ENCODE measurements at regions not wholly inside any gene's neighbourhood (a gene's known extent, or its start where the extent isn't known, plus 50 kb on each side); places are given as distances from the start of the nearest gene placed in this dataset.
A peak's percentile ranks its signal among the peaks of the same experiment; 100 is the strongest.
"Not testable (repeated sequence)": the region's sequence is repeated elsewhere in the genome, so short reads cannot be mapped to it uniquely, and the experiment has no call there.

DNA sequence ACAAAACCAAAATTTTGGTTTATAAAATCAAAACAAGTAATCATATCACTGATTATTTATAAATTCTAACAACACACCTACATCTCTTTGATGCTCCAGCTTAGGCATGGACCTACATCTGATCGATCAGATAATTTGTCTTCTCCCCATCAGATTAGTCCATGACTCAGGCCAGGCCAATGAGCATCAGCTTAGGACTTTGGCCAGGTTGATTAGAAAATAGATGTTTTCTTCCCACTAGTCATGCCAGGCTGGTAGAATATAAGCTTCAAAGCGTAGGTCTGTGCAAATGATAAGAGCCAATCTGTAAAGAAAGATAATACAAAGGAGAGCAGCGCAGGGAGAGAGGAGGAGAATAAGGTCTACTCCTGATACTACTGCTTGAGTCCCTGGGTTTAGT is 1487.9 kb downstream of the FAM181B start:
- H3K4me2 ChIP-seq (ENCODE audit: low read length), result no peak overlapping the region
- H3K4me3 ChIP-seq (ENCODE audit: low read depth, low read length, poor library complexity, severe bottlenecking), result no peak overlapping the region
- TF ChIP-seq EZH2phosphoT487 (IDR thresholded peaks at IDR 0.05; ENCODE audit: borderline replicate concordance, low read depth, low read length), result no peak
- TF ChIP-seq, protein P1, sequence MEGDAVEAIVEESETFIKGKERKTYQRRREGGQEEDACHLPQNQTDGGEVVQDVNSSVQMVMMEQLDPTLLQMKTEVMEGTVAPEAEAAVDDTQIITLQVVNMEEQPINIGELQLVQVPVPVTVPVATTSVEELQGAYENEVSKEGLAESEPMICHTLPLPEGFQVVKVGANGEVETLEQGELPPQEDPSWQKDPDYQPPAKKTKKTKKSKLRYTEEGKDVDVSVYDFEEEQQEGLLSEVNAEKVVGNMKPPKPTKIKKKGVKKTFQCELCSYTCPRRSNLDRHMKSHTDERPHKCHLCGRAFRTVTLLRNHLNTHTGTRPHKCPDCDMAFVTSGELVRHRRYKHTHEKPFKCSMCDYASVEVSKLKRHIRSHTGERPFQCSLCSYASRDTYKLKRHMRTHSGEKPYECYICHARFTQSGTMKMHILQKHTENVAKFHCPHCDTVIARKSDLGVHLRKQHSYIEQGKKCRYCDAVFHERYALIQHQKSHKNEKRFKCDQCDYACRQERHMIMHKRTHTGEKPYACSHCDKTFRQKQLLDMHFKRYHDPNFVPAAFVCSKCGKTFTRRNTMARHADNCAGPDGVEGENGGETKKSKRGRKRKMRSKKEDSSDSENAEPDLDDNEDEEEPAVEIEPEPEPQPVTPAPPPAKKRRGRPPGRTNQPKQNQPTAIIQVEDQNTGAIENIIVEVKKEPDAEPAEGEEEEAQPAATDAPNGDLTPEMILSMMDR (conservative IDR thresholded peaks at IDR 0.05; ENCODE audit: low read length), result no peak
- H3K9me3 ChIP-seq (ENCODE audit: low read length), result no peaks in the 10 kb centered on the region
- no peak overlapping the region for H3K27ac ChIP-seq (ENCODE audit: low read depth, low read length, poor library complexity, severe bottlenecking)
- BruUV-seq (replicated peaks), result no TSS peak
- H4K20me1 ChIP-seq (ENCODE audit: insufficient read depth, low read length), result no peaks in the 10 kb centered on the region
- no peaks in the 10 kb centered on the region for H3K36me3 ChIP-seq (ENCODE audit: insufficient read depth, low read length)
- H3K79me2 ChIP-seq (ENCODE audit: insufficient read depth, low read depth, low read length), result no peaks in the 10 kb centered on the region
- POLR2A ChIA-PET, result no interaction called here
- CTCF ChIA-PET (ENCODE audit: unreplicated experiment), result no interaction called here
- no peak for DNase-seq (ENCODE audit: low spot score)
- no peaks in the 10 kb centered on the region for H3K9me2 ChIP-seq (ENCODE audit: insufficient read depth, low read length)
- intact Hi-C loops (cut with micrococcal nuclease; ENCODE audit: unreplicated experiment), result no loop called here
- H3K4me1 ChIP-seq (ENCODE audit: insufficient read depth, low read length, poor library complexity, severe bottlenecking), result no peaks in the 10 kb centered on the region
- no peak overlapping the region for H2AFZ ChIP-seq (ENCODE audit: low read length)

DNA sequence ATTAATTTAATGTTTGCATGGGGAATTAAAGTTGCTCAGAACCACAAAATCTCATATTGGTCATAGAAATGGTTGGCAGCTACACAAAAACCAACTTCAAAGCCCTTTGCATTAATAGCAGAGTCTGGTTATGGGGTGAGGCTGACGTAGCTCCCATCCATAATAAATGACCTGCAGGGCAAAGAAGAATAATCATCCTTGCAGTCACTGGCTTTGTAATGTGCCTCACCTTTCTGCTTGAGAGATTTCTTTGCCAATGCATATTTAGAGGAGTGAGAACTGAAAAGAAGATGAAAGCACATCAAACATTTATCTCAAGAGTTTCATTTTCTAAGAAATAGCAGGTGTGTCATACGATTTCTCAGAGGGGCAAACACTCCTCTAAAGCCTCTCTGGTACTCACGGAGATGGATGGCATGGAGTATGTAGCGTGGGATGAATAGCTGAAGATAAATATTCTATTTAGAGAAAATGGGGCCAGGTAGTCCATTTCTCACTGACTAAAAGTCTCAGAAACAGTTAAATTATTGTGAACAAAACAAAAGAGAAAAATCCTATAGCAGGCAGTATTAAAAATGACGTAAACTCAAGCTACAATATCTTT is 1491.9 kb downstream of the FAM181B start:
- POLR2A ChIA-PET, result no interaction called here
- no peak for DNase-seq (ENCODE audit: low spot score)
- no peaks in the 10 kb centered on the region for H3K4me1 ChIP-seq (ENCODE audit: insufficient read depth, low read length, poor library complexity, severe bottlenecking)
- no peaks in the 10 kb centered on the region for H3K79me2 ChIP-seq (ENCODE audit: insufficient read depth, low read depth, low read length)
- H3K27ac ChIP-seq (ENCODE audit: low read depth, low read length, poor library complexity, severe bottlenecking), result no peak overlapping the region
- no peaks in the 10 kb centered on the region for H3K9me3 ChIP-seq (ENCODE audit: low read length)
- no peak overlapping the region for H3K4me2 ChIP-seq (ENCODE audit: low read length)
- no TSS peak for BruUV-seq (replicated peaks)
- no peak overlapping the region for H3K4me3 ChIP-seq (ENCODE audit: low read depth, low read length, poor library complexity, severe bottlenecking)
- H4K20me1 ChIP-seq (ENCODE audit: insufficient read depth, low read length), result no peaks in the 10 kb centered on the region
- intact Hi-C loops (cut with micrococcal nuclease; ENCODE audit: unreplicated experiment), result no loop called here
- CTCF ChIA-PET (ENCODE audit: unreplicated experiment), result no interaction called here
- no peaks in the 10 kb centered on the region for H3K36me3 ChIP-seq (ENCODE audit: insufficient read depth, low read length)
- no peaks in the 10 kb centered on the region for H3K9me2 ChIP-seq (ENCODE audit: insufficient read depth, low read length)
- no peak for TF ChIP-seq EZH2phosphoT487 (IDR thresholded peaks at IDR 0.05; ENCODE audit: borderline replicate concordance, low read depth, low read length)
- TF ChIP-seq, protein P1 (conservative IDR thresholded peaks at IDR 0.05; ENCODE audit: low read length), result no peak
- H2AFZ ChIP-seq (ENCODE audit: low read length), result no peak overlapping the region

DNA sequence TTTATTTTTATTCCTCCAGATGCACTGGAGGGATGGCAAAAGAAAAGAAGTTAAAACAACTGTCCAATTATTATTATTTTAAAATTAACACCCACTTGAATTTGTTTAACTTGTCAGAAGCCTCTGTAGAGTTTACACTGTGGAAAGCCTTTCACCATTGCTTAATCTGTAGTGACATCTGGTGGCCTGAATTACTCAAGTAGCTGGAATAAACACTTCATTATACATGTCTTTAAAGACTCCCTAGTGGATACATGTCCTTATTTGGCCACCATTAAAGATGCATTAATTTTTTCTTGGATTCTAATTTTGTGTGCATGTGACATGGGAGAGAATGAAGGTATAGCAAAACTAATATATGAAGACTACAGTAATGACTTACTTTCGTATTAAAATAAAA is 1496.5 kb downstream of the FAM181B start:
- Histone ChIP-seq H3K4me3 (ENCODE audit: low read depth, low read length, poor library complexity, severe bottlenecking) (no peak overlapping the region), H3K9me2 (ENCODE audit: insufficient read depth, low read length) (no peaks in the 10 kb centered on the region), H3K4me1 (ENCODE audit: insufficient read depth, low read length, poor library complexity, severe bottlenecking) (no peaks in the 10 kb centered on the region), H3K9me3 (ENCODE audit: low read length) (no peaks in the 10 kb centered on the region), H3K4me2 (ENCODE audit: low read length) (no peak overlapping the region), H3K36me3 (ENCODE audit: insufficient read depth, low read length) (no peaks in the 10 kb centered on the region), H4K20me1 (ENCODE audit: insufficient read depth, low read length) (no peaks in the 10 kb centered on the region), H3K79me2 (ENCODE audit: insufficient read depth, low read depth, low read length) (no peaks in the 10 kb centered on the region), H2AFZ (ENCODE audit: low read length) (no peak overlapping the region), H3K27ac (ENCODE audit: low read depth, low read length, poor library complexity, severe bottlenecking) (no peak overlapping the region)
- ChIA-PET POLR2A (no interaction called here), CTCF (ENCODE audit: unreplicated experiment) (interaction anchor here (0.6 kb wide), 1 partner anchor 47 kb away, joined by 3 read pairs; no protein-coding TSS in a partner anchor)
- intact Hi-C loops (cut with micrococcal nuclease; ENCODE audit: unreplicated experiment), result no loop called here
- DNase-seq (ENCODE audit: low spot score), result peak; percentile 19
- TF ChIP-seq EZH2phosphoT487 (IDR thresholded peaks at IDR 0.05; ENCODE audit: borderline replicate concordance, low read depth, low read length), result no peak
- TF ChIP-seq, protein P1 (conservative IDR thresholded peaks at IDR 0.05; ENCODE audit: low read length), result peak; percentile 66
- no TSS peak for BruUV-seq (replicated peaks)

DNA sequence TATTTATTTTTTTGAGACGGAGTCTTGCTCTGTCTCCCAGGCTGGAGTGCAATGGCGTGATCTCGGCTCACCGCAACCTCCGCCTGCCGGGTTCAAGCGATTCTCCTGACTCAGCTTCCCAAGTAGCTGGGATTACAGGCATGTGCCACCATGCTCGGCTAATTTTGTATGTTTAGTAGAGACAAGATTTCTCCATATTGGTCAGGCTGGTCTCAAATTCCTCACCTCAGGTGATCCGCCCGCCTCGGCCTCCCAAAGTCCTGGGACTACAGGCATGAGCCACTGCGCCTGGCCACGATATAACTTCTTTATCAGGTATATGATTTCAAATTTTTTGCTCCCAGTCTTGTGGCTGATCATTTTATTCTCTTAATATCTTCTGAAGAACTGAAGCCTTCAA is 1506.3 kb downstream of the FAM181B start:
- H3K4me1 ChIP-seq (ENCODE audit: insufficient read depth, low read length, poor library complexity, severe bottlenecking); H3K4me3 ChIP-seq (ENCODE audit: low read depth, low read length, poor library complexity, severe bottlenecking); POLR2A ChIA-PET; H3K4me2 ChIP-seq (ENCODE audit: low read length); H2AFZ ChIP-seq (ENCODE audit: low read length); H4K20me1 ChIP-seq (ENCODE audit: insufficient read depth, low read length); DNase-seq (ENCODE audit: low spot score); H3K36me3 ChIP-seq (ENCODE audit: insufficient read depth, low read length); H3K9me3 ChIP-seq (ENCODE audit: low read length); H3K79me2 ChIP-seq (ENCODE audit: insufficient read depth, low read depth, low read length); H3K9me2 ChIP-seq (ENCODE audit: insufficient read depth, low read length); intact Hi-C loops (cut with micrococcal nuclease; ENCODE audit: unreplicated experiment); H3K27ac ChIP-seq (ENCODE audit: low read depth, low read length, poor library complexity, severe bottlenecking); BruUV-seq (replicated peaks); CTCF ChIA-PET (ENCODE audit: unreplicated experiment): not testable (repeated sequence)
